HG03095 (cell line): ENCODE measurements at regions not wholly inside any gene's neighbourhood (a gene's known extent, or its start where the extent isn't known, plus 50 kb on each side); places are given as distances from the start of the nearest gene placed in this dataset.
"Not testable (repeated sequence)": the region's sequence is repeated elsewhere in the genome, so short reads cannot be mapped to it uniquely, and the experiment has no call there.

Experiments used
- ATAC-seq: cut with Tn5 transposase; IDR thresholded peaks from one replicate; pipeline ENCODE4 v1.9.1; 2021; ENCODE audit warnings: moderate library complexity; ENCODE audit not compliant: unreplicated experiment

DNA sequence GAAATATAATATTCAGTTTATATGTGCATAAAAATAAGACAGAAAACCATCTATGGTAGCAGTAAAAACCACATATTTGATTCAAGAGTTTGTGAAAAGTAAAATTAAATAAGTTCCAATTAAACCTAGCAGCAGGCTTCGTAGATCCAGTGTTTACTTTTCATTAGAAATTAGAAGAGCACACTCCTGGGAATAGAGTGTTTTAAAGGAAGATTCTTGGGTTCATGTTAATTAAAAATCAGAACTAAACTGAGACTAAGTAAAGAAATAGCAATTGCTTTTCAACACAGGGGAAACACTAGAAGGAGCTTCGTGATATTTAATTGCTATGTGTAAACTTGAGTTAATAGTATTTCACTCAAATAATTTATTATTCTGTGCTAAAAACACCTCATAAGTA, 1097.8 kb upstream of the CDH18 start:
- no peak for ATAC-seq

DNA sequence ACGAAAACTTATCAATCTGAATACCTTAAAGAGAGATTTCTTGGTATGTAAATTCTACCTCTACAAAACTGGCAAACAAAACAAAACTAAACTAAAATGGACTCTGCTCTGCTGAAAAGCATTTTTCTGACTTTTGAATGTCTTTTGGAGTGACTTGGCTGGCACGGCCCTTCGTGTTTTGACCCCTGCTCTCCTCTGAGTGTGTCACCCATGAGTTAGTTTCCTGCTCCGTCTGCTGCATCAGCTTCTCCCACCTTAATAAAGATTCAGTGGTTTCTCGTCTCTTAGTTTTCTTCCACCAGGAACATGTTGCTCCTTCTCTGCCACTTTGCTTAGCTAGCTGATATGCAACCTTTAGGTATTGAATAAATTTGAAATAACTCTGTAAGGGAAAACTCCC, 1084.0 kb upstream of the CDH18 start:
- ATAC-seq, result no peak

DNA sequence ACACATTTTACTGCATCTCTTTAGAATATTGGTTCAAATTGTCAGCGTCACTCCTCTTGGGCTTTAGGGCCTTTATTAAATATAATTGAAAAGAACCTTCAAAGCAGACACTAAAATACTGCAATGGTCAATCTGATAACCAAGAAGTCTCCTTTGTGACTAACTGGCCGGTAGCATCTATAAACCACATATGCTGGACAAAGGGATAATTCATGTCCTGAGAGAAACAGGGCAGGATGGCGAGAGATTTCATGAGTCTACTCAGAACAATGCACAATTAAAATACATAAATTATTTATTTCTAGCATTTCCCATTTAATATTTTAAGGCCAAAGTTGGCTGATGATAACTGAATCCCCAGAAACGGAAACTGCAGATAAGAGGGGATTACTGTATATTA, 1083.4 kb upstream of the CDH18 start:
- ATAC-seq, result no peak

DNA sequence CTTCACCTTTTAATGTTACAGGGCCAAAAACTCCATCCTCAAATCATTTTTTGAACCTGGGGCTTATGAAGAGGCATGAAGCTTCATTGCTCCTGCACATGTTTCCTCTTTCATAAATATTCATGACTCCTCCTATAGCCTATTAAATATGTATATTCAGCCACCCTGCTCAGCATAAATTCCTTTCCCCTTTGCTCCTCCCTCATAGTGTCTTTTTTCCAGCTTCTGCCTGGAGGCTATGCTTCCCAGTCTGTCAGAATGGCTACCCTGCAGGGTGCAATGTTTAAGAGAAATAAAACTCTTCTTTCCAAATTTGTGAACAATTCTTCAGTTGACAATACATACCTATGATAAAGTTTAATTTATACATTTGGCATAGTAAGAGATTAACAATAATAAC, 1082.9 kb upstream of the CDH18 start:
- ATAC-seq, result no peak

DNA sequence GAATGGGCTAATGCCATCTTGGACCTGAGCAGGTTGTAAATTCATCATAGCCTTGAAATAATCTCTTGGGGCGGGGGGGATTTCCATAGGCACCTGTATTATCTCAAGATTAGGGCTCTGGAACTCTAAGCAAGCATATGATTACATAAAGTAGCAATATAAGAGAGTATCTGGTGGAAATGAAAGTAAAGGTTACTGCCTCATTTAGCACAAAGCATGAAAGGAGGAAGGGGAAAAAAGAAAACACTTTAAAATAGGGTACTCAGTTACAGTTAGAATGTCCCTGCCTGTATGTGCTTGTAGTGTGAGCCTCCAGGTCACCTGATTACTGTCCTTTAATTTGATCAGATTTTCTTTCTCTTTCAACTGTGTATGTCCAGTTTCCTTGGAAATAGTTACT, 1079.7 kb upstream of the CDH18 start:
- no peak for ATAC-seq

DNA sequence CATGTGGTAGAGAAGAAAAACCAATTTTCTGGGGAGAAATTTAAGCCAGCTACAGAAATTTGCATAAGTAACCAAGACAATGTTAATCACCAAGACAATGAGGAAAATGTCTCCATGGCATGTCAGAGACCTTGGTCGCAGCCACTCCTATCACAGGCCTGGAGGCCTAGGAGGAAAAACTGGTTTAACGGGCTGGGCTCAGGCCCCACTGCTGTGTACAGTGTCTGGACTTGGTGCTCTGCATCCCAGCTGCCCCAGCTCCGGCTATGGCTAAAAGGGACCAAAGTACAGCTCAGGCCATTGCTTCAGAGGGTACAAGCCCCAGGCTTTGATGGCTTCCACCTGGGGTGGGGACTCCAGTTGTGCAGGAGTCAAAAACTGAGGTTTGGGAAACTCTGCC, 1075.1 kb upstream of the CDH18 start:
- ATAC-seq, result no peak

DNA sequence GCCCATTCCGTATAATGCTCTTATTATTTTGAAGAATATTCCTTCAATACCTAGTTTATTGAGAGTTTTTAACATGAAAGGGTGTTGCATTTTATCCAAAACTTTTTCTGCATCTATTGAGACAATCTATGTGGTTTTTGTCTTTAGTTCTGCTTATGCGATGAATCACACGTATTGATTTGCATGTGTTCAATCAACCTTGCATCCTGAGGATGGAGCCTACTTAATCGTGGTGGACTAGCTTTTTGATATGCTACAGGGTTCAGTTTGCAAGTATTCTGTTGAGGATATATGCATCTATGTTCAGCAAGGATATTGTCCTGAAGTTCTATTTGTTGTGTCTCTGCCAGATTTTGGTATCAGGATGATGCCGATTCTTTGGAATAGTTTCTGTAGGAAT, 1070.3 kb upstream of the CDH18 start:
- peak; percentile 93 for ATAC-seq

DNA sequence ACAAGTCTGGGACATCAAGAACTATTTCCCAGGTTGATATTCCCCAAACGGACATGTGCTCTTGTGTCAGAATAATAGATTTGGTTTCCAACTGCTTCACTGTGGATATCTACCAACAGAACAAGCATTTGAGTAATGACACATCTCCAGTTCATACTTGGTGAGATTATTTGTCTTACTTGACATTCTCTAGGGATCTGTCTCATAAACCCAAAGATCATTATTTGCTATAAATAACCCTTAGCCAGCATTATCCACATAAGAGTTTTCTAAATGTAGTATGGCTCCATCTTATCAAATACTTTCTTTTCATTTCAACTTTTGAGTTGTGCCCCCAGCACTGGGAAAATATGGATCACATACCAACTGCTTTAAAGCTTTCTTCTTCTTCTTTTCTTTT, 1063.9 kb upstream of the CDH18 start:
- no peak for ATAC-seq

DNA sequence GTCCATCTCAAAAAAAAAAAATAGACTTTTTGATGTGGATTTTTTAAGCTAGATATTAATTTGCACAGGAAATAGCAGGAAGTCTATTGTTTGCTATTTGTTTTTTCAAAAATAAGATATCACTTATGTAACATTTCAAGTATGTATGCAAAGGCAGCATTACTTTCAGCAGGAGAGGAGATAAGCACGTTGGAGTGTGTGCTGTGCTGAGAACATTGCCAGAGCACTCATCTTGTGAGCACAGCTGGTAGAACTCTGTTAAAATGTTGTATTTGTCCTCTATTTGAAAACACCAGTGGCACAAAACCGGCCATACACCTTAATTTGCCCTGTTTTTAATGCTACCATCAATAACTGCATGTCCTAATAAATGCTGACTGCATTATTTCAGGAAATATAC, 1061.9 kb upstream of the CDH18 start:
- ATAC-seq, result no peak

DNA sequence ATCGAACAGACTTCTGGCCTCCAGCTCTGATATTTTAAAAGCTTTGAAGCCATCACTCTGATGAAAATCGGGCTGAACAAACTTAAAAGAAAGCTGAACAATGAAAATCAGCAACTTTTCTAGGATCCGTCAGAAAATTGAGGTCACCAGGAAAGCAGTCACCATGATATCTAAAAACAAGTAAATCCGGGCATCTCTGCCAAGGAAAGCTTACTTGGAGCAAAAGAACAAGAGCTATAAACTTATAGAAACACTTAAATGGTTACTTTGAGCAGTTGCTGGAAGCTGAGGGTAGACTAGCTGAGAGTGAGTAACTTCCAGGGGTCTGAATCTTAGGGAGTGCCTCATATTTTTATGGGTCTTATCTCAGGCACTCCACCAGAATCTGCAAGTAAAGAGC, 1043.0 kb upstream of the CDH18 start:
- ATAC-seq, result no peak

DNA sequence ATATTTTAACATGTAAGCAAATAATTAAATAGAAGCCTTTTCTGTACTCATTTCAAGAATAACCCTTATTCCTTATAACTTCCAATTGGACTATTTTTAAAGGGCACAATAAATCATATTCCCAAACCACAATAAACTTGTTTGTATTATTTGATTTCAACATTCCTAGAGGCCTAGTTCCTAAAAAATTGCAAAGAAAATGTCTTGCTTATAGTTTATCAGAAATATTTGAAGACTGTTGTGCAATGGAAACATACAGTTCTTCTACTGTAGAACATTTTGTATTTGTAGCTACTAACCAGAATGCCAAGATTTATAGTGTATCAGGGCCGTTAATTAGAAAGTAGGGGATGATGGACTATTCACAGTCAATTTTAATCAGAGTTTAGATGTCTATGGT, 1037.0 kb upstream of the CDH18 start:
- no peak for ATAC-seq

DNA sequence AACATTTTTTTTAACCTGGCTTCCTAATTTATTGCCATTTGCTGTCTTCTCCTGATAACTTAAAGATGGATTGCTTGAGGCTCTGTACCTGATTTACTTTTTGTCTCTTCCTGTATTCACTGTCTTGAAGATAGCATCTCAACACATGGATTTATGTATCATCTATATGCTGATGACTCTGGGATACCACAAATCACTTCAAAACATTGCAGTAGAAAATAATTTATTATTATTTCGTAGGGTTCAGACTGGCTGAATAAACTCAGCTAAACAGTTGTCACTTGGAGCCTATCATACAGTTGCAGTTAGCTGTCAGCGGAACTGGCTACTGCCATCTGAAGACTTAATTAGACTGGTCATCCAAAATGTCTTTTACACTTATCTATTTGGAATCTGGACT, 1025.2 kb upstream of the CDH18 start:
- ATAC-seq, result no peak

DNA sequence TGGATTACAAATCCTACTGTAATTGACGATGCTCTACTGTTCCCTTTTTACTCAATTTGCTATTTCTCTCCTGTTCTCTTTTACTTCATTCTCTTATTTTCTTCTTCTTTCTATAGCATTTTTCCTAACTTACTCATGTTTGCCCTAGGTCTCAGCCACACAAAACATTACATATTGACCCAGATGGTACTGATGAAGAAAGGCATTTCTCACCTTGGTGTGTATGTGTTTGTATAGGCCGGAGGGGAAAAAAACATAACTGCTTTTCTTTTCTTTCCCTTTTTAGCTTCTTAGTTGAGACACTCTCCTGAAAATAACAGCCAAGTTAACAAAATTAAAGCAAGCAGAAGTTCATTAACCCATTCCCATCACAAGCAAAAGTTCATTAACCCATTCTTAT, 1019.8 kb upstream of the CDH18 start:
- no peak for ATAC-seq

DNA sequence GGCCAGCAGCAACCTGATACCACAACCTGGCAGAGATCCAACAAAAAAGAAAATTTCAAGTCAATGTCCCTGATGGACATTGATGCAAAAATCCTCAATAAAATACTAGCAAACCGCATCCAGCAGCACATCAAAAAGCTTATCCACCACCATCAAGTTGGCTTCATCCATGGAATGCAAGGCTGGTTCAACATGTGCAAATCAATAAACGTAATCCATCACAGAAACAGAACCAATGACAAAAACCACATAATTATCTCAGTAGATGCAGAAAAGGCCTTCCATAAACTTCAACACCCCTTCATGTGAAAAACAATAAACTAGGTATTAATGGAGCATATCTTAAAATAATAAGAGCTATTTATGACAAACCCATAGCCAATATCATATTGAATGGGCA, 1000.9 kb upstream of the CDH18 start:
- not testable (repeated sequence) for ATAC-seq

DNA sequence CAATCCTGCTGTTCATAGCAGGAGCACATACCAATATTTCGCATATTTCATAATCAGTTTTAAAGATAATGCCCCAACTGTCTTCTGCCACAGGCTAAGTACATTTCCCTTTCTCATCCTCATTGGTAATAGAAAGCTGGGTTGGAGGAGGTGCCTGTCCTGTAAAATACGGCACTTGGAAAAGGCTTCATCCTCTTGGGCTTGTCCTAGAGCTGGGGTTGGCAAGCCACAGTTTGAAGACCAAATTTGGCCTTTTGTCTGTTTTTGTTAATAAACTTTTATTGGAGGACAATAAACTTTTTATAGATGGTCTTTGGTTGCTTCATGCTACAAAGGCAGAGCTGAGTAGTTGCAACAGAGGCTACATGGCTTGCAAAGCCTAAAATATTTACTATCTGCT, 997.8 kb upstream of the CDH18 start:
- no peak for ATAC-seq

DNA sequence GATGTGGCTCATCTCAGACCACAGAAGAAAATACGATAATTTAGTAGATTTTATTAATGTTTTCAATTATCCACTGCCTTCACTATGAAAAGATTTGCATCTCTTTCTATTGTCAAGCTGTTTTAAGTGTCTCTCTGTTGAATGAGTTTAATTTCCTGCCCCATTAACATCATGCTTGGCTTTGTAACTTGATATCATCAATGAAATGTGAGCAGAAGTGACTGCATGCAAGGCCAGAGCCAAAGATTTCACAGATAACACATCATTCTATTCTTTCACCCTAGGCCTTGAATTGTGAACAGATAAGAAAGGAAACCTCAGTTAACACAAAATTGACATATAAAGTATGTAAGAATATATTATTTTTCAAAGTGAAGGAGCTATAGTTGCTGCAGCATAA, 986.4 kb upstream of the CDH18 start:
- ATAC-seq, result no peak

DNA sequence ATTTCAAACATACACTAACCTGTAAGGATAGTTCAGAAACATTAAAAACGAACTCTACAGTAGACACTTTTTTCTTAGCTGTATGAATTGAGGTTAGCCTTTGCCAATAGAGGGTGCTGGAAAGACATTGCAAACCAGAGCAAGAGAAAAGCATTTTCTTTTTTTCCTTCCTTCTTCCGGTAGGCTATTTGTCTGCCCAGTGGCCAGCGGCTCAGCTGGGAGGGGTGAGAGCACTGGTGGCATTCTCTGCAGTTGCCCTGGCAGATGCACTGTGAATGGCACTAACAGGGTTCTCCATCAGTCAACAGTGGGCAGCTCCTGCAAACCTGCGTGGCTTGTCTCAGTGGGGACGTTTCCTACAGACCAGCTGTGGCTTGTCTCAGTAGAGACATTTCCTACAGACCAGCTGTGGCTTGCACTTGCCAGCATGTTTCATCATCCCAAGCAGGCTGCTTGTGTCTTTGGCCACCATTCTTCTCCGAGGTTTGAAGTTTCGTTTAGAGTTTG, 984.5 kb upstream of the CDH18 start:
- peak; percentile 76 for ATAC-seq

DNA sequence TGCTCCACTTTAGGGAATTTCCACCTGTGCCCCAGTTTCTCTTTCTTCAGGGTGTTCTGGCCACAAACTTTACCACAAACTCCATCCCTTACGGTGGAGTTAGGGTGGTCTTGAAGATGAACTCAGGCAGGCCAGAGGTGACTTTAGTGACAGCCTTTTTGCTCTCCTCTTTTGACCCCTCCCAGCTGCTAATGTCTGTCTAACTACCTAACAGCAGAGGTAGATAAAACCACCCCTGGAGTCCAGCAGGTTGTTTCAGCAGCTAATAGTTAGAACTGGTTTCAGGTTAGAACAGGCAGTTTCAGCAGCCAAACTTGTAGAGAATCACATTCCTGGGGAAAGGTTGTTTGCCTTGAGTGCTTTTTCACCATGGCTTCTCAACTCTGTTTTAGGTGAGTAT, 971.3 kb upstream of the CDH18 start:
- ATAC-seq, result no peak

DNA sequence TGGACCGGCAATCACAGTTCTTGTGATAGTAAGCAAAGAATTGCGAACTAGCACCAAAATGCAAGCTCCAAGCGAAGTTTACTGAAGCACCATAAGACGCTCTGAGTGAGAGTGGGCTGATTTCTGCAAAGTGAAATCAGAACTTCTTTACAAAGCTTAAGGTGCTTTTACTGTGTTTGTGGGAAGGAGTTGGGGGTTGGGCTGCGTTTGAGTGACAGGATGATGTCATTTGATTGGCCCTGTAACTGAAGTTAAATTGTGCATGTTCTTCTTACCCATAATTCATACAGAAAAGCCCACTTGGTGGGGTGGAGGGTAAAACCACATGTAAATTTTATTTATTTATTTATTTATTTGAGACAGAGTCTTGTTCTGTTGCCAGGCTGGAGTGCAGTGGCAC, 970.6 kb upstream of the CDH18 start:
- ATAC-seq, result no peak

DNA sequence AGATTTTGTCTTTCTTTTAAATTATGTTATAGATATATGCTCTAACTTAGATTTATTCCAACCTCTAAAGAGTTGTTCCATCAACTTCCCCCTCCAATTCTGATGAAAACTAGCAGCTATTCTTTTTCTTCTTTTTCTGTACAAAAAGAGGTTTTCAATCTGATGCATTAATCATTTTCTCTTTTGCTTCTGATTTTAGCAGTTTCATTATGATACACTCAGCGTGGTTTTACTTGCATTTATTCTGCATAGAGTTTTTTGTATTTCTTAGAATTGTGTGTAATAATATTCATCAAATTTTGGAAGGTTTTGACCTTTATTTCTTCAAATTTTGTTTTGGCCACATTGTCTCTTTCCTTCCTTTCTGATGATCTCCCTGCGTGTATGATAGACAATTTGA, 968.1 kb upstream of the CDH18 start:
- ATAC-seq, result no peak

DNA sequence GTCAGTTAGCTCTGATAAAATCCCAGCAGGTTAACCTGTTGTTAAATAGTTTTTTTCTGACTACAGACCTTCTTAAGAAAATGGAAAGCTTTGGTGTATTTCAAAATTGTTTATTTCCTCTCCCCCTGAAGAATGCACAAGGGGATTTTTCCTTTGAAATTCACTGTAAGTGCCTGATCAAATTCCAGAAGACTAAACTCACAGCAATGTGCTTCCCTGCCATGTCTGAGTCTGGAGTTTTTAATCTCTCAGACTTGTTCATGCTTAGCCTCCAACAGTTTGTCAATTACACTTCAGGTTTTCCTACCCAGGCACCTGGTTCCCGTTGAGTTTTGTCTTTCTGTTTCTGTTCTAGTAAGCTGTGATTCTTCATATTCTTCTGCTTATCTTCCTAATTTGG, 961.6 kb upstream of the CDH18 start:
- no peak for ATAC-seq

DNA sequence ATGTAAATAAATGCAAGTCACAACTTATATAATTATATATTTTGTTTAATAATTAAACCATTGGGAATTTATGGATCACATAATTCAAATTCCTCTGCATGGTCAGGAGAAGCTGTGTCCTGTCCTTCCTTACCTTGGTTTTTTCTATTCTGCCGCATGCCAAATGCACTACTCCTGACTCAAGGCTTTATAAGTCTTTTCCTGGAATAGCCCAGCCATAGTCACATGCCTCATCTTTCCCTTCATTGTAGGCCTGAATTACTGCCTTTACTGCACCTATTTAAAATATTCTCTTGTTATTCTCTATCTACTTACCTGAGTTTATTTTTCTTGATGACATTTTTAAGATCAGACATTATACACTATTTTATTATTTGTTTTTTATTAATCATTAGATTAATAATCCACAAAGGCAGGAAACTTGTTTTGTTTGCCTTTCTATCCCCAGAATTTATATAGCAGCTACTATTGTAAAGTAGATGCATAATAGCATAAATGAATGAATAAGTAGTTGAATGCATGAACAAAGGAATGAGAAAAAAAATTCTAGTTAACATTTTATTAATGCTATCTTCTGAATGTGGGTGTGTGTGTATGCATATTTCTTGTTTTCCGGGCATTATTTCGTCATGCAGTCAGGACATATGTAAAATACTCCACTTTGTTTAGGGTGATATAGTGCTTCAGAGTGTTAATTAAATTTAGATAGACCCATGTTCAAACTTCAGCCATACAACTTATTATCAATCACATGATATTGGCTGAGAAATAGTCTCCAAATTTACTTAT, 955.4 kb upstream of the CDH18 start:
- not testable (repeated sequence) for ATAC-seq

DNA sequence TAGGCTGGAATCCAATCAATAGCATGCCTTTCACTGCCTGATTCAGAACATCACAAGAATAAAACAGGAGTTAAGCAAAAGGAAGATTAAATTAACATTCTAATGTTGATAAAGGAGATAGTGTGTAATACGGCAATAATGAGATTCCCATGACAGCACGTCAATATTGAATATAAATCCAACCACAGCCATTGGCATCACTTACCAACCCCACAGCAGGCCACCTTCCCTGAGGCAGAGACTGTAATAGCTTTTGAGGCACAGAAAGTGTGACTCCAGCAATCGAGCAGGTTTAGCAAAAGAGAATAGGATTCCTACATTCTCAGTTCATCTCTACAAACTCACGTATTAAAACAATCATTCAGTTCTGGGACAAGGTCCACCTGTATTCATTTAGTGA, 954.6 kb upstream of the CDH18 start:
- not testable (repeated sequence) for ATAC-seq
